ENCODE measurements at regions not wholly inside any gene's neighbourhood (a gene's known extent, or its start where the extent isn't known, plus 50 kb on each side); places are given as distances from the start of the nearest gene placed in this dataset.
"Not testable (repeated sequence)": the region's sequence is repeated elsewhere in the genome, so short reads cannot be mapped to it uniquely, and the experiment has no call there.

- TF ChIP-seq POLR2A (IDR thresholded peaks at IDR 0.05; ENCODE audit: low read length); GATA1 (IDR thresholded peaks at IDR 0.05; ENCODE audit: low read depth, low read length): not testable (repeated sequence)
Measured at GRCh38 chr1:108380059-108380832, 69.9 kb upstream of the NBPF6 start.

All from erythroblast (primary cell).